ENCODE measurements at regions not wholly inside any gene's neighbourhood (a gene's known extent, or its start where the extent isn't known, plus 50 kb on each side); places are given as distances from the start of the nearest gene placed in this dataset.

- TF ChIP-seq POLR2A (IDR thresholded peaks at IDR 0.05; ENCODE audit: low read depth, low read length) (no peak), TAF1 (IDR thresholded peaks at IDR 0.05; ENCODE audit: low read depth, low read length) (no peak), POLR2AphosphoS5 (IDR thresholded peaks at IDR 0.05; ENCODE audit: low read depth, low read length) (no peak), POU2F2 (IDR thresholded peaks at IDR 0.05; ENCODE audit: low read depth, low read length) (no peak), PAX5 (IDR thresholded peaks at IDR 0.05; ENCODE audit: insufficient read depth, low read length, severe bottlenecking) (no peak)
Observed at GRCh38 chr3:83813176-83813575, 1145.6 kb upstream of the CADM2 start.

Measured in GM12891 (cell line).